GM08714 (cell line): ENCODE measurements at regions not wholly inside any gene's neighbourhood (a gene's known extent, or its start where the extent isn't known, plus 50 kb on each side); places are given as distances from the start of the nearest gene placed in this dataset.
A peak's percentile ranks its signal among the peaks of the same experiment; 100 is the strongest.

Experiments used
- H3K4me3 ChIP-seq: fragments of 200-500 bp; sonication (Bioruptor generic); 2 replicates; pipeline ENCODE4 v1.5.1; 2014; ENCODE audit warnings: mild to moderate bottlenecking, low read length, inconsistent platforms
- ZNF274 ChIP-seq: IDR thresholded peaks from 2 replicates; pipeline ENCODE4 v1.6.1; 2012; ENCODE audit warnings: mild to moderate bottlenecking, low read depth, low read length

GRCh38 chr3:101940521-101941317 lies 91.4 kb downstream of the NFKBIZ start:
- no peak for TF ChIP-seq ZNF274
- peak overlapping the region; percentile 45 for H3K4me3 ChIP-seq

GRCh38 chr3:101941318-101942040 lies 92.2 kb downstream of the NFKBIZ start:
- no peak overlapping the region for H3K4me3 ChIP-seq
- TF ChIP-seq ZNF274, result no peak

GRCh38 chr3:101942356-101942755 lies 93.0 kb downstream of the NFKBIZ start:
- TF ChIP-seq ZNF274, result no peak
- H3K4me3 ChIP-seq, result no peak overlapping the region

- no peak for TF ChIP-seq ZNF274
- H3K4me3 ChIP-seq, result no peak overlapping the region
Observed at GRCh38 chr3:101943029-101943428, 93.7 kb downstream of the NFKBIZ start.

GRCh38 chr3:101944308-101944707 lies 95.0 kb downstream of the NFKBIZ start:
- no peak overlapping the region for H3K4me3 ChIP-seq
- no peak for TF ChIP-seq ZNF274

GRCh38 chr3:101945980-101946379 lies 96.7 kb downstream of the NFKBIZ start:
- no peak for TF ChIP-seq ZNF274
- H3K4me3 ChIP-seq, result no peak overlapping the region

- no peak overlapping the region for H3K4me3 ChIP-seq
- TF ChIP-seq ZNF274, result no peak
Observed at GRCh38 chr3:101946906-101947305, 97.6 kb downstream of the NFKBIZ start.

GRCh38 chr3:101950510-101950909 lies 101.2 kb downstream of the NFKBIZ start:
- no peak overlapping the region for H3K4me3 ChIP-seq
- TF ChIP-seq ZNF274, result no peak

- H3K4me3 ChIP-seq, result no peak overlapping the region
- TF ChIP-seq ZNF274, result no peak
Observed at GRCh38 chr3:101950985-101951733, 101.8 kb downstream of the NFKBIZ start.

GRCh38 chr3:101954361-101954760 lies 105.0 kb downstream of the NFKBIZ start:
- TF ChIP-seq ZNF274, result no peak

GRCh38 chr3:101954936-101955335 lies 105.6 kb downstream of the NFKBIZ start:
- no peak overlapping the region for H3K4me3 ChIP-seq
- TF ChIP-seq ZNF274, result no peak

More at GRCh38 chr3:101954361-101954760, 105.0 kb downstream of the NFKBIZ start:
- no peak overlapping the region for H3K4me3 ChIP-seq

GRCh38 chr3:101962055-101962454 lies 112.7 kb downstream of the NFKBIZ start:
- H3K4me3 ChIP-seq, result no peak overlapping the region
- TF ChIP-seq ZNF274, result no peak

GRCh38 chr3:101963902-101964362 lies 114.6 kb downstream of the NFKBIZ start:
- TF ChIP-seq ZNF274, result no peak
- no peak overlapping the region for H3K4me3 ChIP-seq

- no peak overlapping the region for H3K4me3 ChIP-seq
- TF ChIP-seq ZNF274, result no peak
Observed at GRCh38 chr3:101964861-101965260, 115.5 kb downstream of the NFKBIZ start.
